ENCODE measurements at regions not wholly inside any gene's neighbourhood (a gene's known extent, or its start where the extent isn't known, plus 50 kb on each side); places are given as distances from the start of the nearest gene placed in this dataset.

DNA sequence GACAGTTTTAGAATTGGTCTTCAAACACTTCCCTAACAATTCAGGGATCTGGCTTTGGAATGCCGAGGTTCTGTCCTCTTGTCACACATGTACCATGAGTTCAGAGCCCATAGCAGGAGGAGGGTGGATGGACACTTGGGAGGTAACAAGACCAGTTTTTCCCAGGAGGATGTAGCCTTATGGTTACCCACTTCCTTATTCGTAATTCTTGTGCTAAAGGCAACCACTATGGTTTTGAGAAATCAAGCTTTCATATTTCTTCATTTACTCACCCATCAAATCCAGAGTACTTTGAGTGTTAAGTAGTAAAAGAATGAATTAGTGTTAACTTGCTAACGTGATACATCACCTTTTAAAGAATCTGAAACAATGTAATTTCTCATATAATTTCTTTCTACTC lies 479.6 kb upstream of the ALCAM start:
- TF ChIP-seq, protein P1, sequence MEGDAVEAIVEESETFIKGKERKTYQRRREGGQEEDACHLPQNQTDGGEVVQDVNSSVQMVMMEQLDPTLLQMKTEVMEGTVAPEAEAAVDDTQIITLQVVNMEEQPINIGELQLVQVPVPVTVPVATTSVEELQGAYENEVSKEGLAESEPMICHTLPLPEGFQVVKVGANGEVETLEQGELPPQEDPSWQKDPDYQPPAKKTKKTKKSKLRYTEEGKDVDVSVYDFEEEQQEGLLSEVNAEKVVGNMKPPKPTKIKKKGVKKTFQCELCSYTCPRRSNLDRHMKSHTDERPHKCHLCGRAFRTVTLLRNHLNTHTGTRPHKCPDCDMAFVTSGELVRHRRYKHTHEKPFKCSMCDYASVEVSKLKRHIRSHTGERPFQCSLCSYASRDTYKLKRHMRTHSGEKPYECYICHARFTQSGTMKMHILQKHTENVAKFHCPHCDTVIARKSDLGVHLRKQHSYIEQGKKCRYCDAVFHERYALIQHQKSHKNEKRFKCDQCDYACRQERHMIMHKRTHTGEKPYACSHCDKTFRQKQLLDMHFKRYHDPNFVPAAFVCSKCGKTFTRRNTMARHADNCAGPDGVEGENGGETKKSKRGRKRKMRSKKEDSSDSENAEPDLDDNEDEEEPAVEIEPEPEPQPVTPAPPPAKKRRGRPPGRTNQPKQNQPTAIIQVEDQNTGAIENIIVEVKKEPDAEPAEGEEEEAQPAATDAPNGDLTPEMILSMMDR (IDR thresholded peaks at IDR 0.05) = no peak
- no peak for TF ChIP-seq POLR2A (IDR thresholded peaks at IDR 0.05)
